ENCODE measurements at regions not wholly inside any gene's neighbourhood (a gene's known extent, or its start where the extent isn't known, plus 50 kb on each side); places are given as distances from the start of the nearest gene placed in this dataset.

GRCh38 chr1:113194846-113195830 is 122.1 kb downstream of the LRIG2 start:
- H3K4me3 ChIP-seq (ENCODE audit: low read depth, low read length), result no peak overlapping the region
- TF ChIP-seq CTCF (IDR thresholded peaks at IDR 0.05; ENCODE audit: insufficient read depth, low read length, missing control alignments), result no peak
- ChIA-PET POLR2A (no interaction called here), CTCF (no interaction called here)
- DNase-seq (ENCODE audit: low read depth, low spot score), result no peak

GRCh38 chr1:113197719-113198330 is 124.8 kb downstream of the LRIG2 start:
- TF ChIP-seq CTCF (IDR thresholded peaks at IDR 0.05; ENCODE audit: insufficient read depth, low read length, missing control alignments), result no peak
- no peak overlapping the region for H3K4me3 ChIP-seq (ENCODE audit: low read depth, low read length)
- CTCF ChIA-PET, result interaction anchor here (1.6 kb wide), 1 partner anchor 20 kb away, joined by 5 read pairs; no protein-coding TSS in a partner anchor
- POLR2A ChIA-PET, result no interaction called here
- DNase-seq (ENCODE audit: low read depth, low spot score), result no peak

DNA sequence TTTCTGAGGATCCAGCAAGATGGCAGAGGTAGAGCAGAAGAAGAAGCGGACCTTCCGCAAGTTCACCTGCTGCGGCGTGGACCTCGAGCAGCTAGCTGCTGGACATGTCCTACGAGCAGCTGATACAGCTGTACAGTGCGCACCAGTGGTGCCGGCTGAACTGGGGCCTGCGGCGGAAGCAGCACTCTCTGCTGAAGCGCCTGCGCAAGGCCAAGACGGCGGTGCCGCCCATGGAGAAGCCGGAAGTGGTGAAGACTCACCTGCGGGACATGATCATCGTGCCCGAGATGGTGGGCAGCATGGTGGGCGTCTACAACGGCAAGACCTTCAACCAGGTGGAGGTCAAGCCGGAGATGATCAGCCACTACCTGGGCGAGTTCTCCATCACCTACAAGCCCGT is 125.8 kb downstream of the LRIG2 start:
- CTCF ChIA-PET, result no interaction called here
- POLR2A ChIA-PET, result no interaction called here
- no peak for DNase-seq (ENCODE audit: low read depth, low spot score)
- TF ChIP-seq CTCF (IDR thresholded peaks at IDR 0.05; ENCODE audit: insufficient read depth, low read length, missing control alignments), result no peak
- H3K4me3 ChIP-seq (ENCODE audit: low read depth, low read length), result no peak overlapping the region

- CTCF ChIA-PET, result no interaction called here
- no peak overlapping the region for H3K4me3 ChIP-seq (ENCODE audit: low read depth, low read length)
- no peak for DNase-seq (ENCODE audit: low read depth, low spot score)
- POLR2A ChIA-PET, result no interaction called here
- TF ChIP-seq CTCF (IDR thresholded peaks at IDR 0.05; ENCODE audit: insufficient read depth, low read length, missing control alignments), result no peak
These were observed 126.9 kb downstream of the LRIG2 start for GRCh38 chr1:113199760-113200455.

GRCh38 chr1:113201560-113201959 is 128.6 kb downstream of the LRIG2 start:
- POLR2A ChIA-PET, result no interaction called here
- TF ChIP-seq CTCF (IDR thresholded peaks at IDR 0.05; ENCODE audit: insufficient read depth, low read length, missing control alignments), result no peak
- no peak overlapping the region for H3K4me3 ChIP-seq (ENCODE audit: low read depth, low read length)
- CTCF ChIA-PET, result no interaction called here
- DNase-seq (ENCODE audit: low read depth, low spot score), result no peak

Data from AG04449 (cell line).